Activated CD8-positive, alpha-beta T cell treated with anti-CD3 and anti-CD28 coated beads for 36 hours (primary cell): ENCODE measurements at regions not wholly inside any gene's neighbourhood (a gene's known extent, or its start where the extent isn't known, plus 50 kb on each side); places are given as distances from the start of the nearest gene placed in this dataset.

ENCODE experiments used
- ATAC-seq: fragments of 200-7000 bp; cut with Tn5 transposase; one replicate; pipeline ENCODE4 v1.10.0; 2021; ENCODE audit warnings: mild to moderate bottlenecking, moderate library complexity
- CTCF ChIA-PET: fragments of 350-600 bp; sonication (Branson Sonifier 250); formaldehyde crosslinking; loops from one replicate; lab custom pipeline; 2021; ENCODE audit warnings: antibody characterized with exemption; lab: Charles Lee
- POLR2A ChIA-PET: fragments of 350-600 bp; sonication (Branson Sonifier 250); formaldehyde crosslinking; loops from one replicate; lab custom pipeline; 2021; ENCODE audit warnings: antibody characterized with exemption; lab: Charles Lee
- DNase-seq: peaks from one replicate; pipeline ENCODE4 v3.0.0-alpha.2; 2020
- H3K27ac Mint-ChIP-seq: one replicate; pipeline ENCODE4 v1.8.0; 2021; ENCODE audit warnings: mild to moderate bottlenecking, mixed read lengths
- H3K27me3 Mint-ChIP-seq: one replicate; pipeline ENCODE4 v1.8.0; 2021; ENCODE audit warnings: mixed read lengths
- H3K36me3 Mint-ChIP-seq: one replicate; pipeline ENCODE4 v1.8.0; 2021; ENCODE audit warnings: low read depth, mixed read lengths
- H3K4me1 Mint-ChIP-seq: one replicate; pipeline ENCODE4 v1.8.0; 2021; ENCODE audit warnings: low read depth, mixed read lengths
- H3K4me3 Mint-ChIP-seq: one replicate; pipeline ENCODE4 v1.8.0; 2021; ENCODE audit warnings: mild to moderate bottlenecking, moderate library complexity, mixed read lengths
- H3K9me3 Mint-ChIP-seq: one replicate; pipeline ENCODE4 v1.8.0; 2021; ENCODE audit warnings: mixed read lengths
- CTCF ChIP-seq: fragments of 200-600 bp; IDR thresholded peaks from one replicate; pipeline ENCODE4 v1.8.0; 2022; ENCODE audit warnings: antibody characterized with exemption, mild to moderate bottlenecking
- intact Hi-C: fragments of 100-400 bp; cut with micrococcal nuclease; formaldehyde crosslinking; loops from one replicate; pipeline ENCODE4 v1.10.0; 2022

GRCh38 chr5:93845376-93845775 lies 104.0 kb upstream of the POU5F2 start:
- ChIA-PET CTCF (interaction anchor here (1.5 kb wide), 1 partner anchor 54 kb away, joined by 3 read pairs; no protein-coding TSS in a partner anchor), POLR2A (no interaction called here)
- no peak for DNase-seq
- H3K27ac Mint-ChIP-seq = no peak overlapping the region
- intact Hi-C loops = no loop called here
- no peak for ATAC-seq
- no peaks in the 10 kb centered on the region for H3K27me3 Mint-ChIP-seq
- no peak for TF ChIP-seq CTCF
- H3K4me3 Mint-ChIP-seq = no peak overlapping the region
- H3K9me3 Mint-ChIP-seq = peaks cover 19% of the 10 kb centered on the region
- no peaks in the 10 kb centered on the region for H3K4me1 Mint-ChIP-seq
- H3K36me3 Mint-ChIP-seq = peaks cover 38% of the 10 kb centered on the region

- intact Hi-C loops = no loop called here
- H3K9me3 Mint-ChIP-seq = peaks cover 12% of the 10 kb centered on the region
- no peak overlapping the region for H3K4me3 Mint-ChIP-seq
- H3K27me3 Mint-ChIP-seq = no peaks in the 10 kb centered on the region
- CTCF ChIA-PET = interaction anchor here (1.0 to 1.7 kb wide), 2 partner anchors 31 to 256 kb away, joined by 3 to 5 read pairs; no protein-coding TSS in a partner anchor
- H3K36me3 Mint-ChIP-seq = peaks cover 25% of the 10 kb centered on the region
- H3K27ac Mint-ChIP-seq = no peak overlapping the region
- H3K4me1 Mint-ChIP-seq = no peaks in the 10 kb centered on the region
- POLR2A ChIA-PET = interaction anchor here (0.6 kb wide), 1 partner anchor 249 kb away, joined by 3 read pairs; no protein-coding TSS in a partner anchor
- no peak for TF ChIP-seq CTCF
- ATAC-seq (no peak), DNase-seq (no peak)
Measured at GRCh38 chr5:93831449-93831848, 90.0 kb upstream of the POU5F2 start.

GRCh38 chr5:93830893-93831292 lies 89.5 kb upstream of the POU5F2 start:
- Mint-ChIP-seq H3K4me1 (no peaks in the 10 kb centered on the region), H3K27ac (no peak overlapping the region), H3K27me3 (no peaks in the 10 kb centered on the region), H3K4me3 (no peak overlapping the region), H3K36me3 (peaks cover 25% of the 10 kb centered on the region), H3K9me3 (peaks cover 12% of the 10 kb centered on the region)
- ChIA-PET POLR2A (no interaction called here), CTCF (no interaction called here)
- no peak for ATAC-seq
- intact Hi-C loops = no loop called here
- DNase-seq = no peak
- no peak for TF ChIP-seq CTCF

- ChIA-PET CTCF (no interaction called here), POLR2A (no interaction called here)
- Mint-ChIP-seq H3K36me3 (peaks cover 25% of the 10 kb centered on the region), H3K27me3 (no peaks in the 10 kb centered on the region), H3K27ac (no peak overlapping the region), H3K4me1 (no peaks in the 10 kb centered on the region), H3K9me3 (peaks cover 12% of the 10 kb centered on the region), H3K4me3 (no peak overlapping the region)
- no peak for TF ChIP-seq CTCF
- no peak for DNase-seq
- intact Hi-C loops = no loop called here
- ATAC-seq = no peak
Measured at GRCh38 chr5:93829346-93829745, 87.9 kb upstream of the POU5F2 start.

GRCh38 chr5:93821891-93822415 lies 80.6 kb upstream of the POU5F2 start:
- DNase-seq (no peak), ATAC-seq (no peak)
- no peak for TF ChIP-seq CTCF
- Mint-ChIP-seq H3K4me3 (no peak overlapping the region), H3K27ac (no peak overlapping the region), H3K27me3 (no peaks in the 10 kb centered on the region), H3K36me3 (peaks cover 5% of the 10 kb centered on the region), H3K4me1 (no peaks in the 10 kb centered on the region), H3K9me3 (peaks cover 2% of the 10 kb centered on the region)
- intact Hi-C loops = no loop called here
- ChIA-PET CTCF (interaction anchor here (1.2 kb wide), 1 partner anchor 21 kb away, joined by 3 read pairs; no protein-coding TSS in a partner anchor), POLR2A (no interaction called here)
